NAMALWA (cell line): ENCODE measurements at regions not wholly inside any gene's neighbourhood (a gene's known extent, or its start where the extent isn't known, plus 50 kb on each side); places are given as distances from the start of the nearest gene placed in this dataset.

Experiments
- DNase-seq: peaks from one replicate; pipeline ENCODE4 v3.0.0-alpha.2; 2015; ENCODE audit warnings: low spot score

DNA sequence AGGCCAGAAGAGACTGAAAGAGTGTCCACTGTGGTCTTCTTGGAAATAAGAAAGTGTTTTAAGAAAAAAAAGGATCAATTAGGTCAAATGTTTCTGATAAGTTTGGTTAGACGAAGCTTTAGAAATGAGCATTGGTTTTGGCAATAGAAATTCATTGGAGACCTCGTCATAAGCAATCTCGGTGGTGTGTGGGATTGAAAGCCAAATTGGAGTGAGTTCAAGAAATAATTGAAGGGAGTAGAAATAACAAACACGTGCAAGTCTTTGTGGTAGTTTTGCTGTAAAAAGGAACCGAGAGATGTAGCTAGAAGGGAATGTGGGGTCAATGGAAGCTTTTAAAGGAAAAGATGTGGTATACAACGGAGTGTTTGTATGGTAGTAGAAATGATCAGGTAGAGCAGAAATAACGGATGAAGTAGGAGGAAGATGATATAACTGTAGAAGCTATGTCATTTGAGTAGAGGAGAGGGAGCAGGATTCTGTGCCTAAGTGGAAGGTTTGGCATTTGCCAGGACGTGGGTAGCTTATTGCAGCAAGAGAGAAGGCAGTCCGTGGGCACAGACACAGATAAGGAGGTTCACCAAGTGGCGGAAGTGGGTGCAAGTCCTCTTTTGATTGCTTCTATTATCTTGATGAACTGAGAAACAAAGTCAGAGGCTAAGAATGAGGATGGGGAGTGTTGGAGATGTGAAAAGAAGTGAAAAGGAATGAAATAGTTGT lies 146.2 kb downstream of the DACT1 start:
- DNase-seq: no peak

GRCh38 chr14:58784931-58785330 lies 147.2 kb downstream of the DACT1 start:
- no peak for DNase-seq

- DNase-seq: no peak
Observed at GRCh38 chr14:58785701-58786100, 147.9 kb downstream of the DACT1 start.

- DNase-seq: no peak
Observed at GRCh38 chr14:58787592-58787991, 149.8 kb downstream of the DACT1 start.

DNA sequence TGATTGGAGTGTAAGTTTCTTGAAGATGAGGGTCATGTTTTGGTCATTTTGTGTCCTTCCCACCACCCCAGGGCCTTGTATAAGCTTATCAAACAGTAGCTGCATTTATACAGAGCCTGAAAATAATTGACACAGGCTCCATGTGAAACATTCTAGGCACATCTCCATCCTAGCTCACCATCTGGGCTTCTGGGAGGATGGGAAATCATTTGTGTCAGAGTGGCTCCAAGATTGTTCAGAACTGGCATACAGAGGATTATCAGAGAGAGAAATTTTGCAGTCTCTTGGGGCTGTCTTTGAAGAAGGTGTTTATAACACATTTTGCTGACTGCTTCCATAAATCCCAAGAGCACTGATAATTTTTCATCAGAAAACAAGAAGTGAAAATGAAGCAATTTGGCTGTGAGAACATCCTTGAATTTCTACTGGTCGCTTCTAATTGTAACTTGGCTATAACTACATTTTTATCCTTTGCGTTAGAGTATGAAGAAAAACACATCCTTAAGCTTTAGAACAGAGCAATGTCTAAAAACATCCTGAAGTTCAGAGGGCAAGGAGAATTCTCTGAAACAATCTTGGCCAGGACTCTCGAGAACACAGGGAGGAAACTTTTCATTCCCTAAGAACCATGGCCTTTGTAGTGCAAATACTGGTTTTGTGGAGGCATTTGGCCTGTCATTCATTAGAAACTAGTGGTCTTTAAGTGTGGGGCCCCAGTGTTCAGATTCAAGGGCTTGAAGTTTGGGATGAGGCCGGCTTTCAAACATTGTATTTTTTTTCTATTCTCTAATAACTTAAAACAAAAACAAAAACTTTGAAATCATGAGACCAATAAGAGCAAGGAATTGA lies 151.1 kb downstream of the DACT1 start:
- DNase-seq: no peak

- no peak for DNase-seq
Observed at GRCh38 chr14:58789736-58790135, 152.0 kb downstream of the DACT1 start.

- DNase-seq: no peak
Observed at GRCh38 chr14:58792416-58792815, 154.7 kb downstream of the DACT1 start.

- no peak for DNase-seq
Observed at GRCh38 chr14:58793131-58793740, 155.5 kb downstream of the DACT1 start.

GRCh38 chr14:58794993-58795762 lies 157.4 kb downstream of the DACT1 start:
- no peak for DNase-seq

- DNase-seq: no peak
Observed at GRCh38 chr14:58796242-58797009, 158.7 kb downstream of the DACT1 start.

DNA sequence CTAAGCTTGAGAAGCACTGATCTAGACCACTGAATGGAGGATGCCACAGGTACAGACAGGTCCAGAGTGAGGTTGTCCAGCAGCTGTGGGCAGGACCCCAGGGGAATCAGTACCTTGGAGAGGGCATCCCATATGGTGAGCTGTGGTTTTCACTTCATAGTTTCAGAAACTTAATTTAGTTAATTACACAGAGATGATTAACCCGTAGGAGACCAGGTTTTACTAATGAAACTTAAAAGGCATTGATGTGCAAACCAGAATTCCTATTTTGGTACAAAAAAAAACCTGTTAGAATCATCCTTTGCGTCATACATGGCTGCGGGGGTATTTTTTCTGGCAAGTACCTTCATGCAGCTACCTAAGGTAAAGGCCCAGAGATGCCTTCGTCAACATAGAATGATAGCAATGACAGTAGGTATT lies 159.3 kb downstream of the DACT1 start:
- DNase-seq: no peak

- no peak for DNase-seq
Observed at GRCh38 chr14:58798173-58798572, 160.4 kb downstream of the DACT1 start.

DNA sequence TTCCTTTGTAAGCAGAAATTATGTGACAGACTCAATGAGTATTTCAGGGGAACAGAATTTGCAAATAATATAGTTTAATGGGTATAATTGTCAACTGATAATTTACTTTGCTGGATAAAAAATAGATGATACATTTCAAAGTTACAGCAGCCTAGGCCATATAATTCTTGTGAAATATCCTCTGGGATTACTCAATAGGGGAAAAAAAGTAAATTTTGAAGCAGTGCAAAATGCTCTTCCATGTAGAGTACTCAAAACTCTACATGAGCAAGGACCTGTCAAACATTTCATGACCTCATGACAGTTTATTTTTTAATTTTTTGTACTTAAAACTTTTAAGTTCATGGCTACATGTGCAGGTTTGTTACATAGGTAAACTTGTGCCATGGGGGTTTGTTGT lies 163.3 kb downstream of the DACT1 start:
- no peak for DNase-seq

GRCh38 chr14:58805057-58805456 lies 167.3 kb downstream of the DACT1 start:
- DNase-seq: no peak

DNA sequence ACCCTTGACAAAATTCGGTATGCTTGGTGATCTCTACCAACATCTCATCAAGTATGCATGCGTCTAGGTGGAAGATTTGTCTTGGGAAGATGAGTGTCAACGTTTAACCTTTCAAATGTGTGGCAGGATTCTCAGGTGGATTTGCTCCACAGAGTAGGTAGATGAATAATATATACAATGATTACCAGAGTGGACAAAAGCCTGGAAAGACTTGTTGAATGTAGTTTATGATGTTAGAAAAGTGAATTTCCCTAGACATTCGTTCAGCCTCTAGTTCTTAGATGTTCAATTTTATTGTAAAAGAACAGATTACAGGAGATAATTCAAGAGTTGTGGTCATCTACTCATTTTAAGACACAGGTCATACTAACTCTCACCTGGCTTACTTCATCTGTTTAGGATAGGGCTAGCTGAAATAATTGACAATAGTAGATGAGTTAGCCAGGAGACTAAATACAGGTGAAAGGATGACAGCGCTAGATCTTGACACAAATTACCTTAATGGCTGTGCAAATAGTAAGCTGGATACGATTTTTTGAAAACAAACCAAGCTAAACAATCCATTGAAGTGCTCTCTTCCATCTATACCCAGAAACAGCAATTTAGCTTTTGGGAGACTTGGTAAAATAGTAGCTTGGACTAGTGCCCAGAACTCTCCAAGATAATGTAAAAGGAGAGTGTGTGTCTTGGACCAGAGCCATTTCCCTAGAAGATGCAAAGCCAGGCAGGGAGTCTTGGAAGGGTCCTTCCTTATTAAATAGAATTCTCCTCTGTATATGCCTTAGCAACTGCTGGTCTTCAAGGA lies 168.0 kb downstream of the DACT1 start:
- DNase-seq: no peak

GRCh38 chr14:58807191-58807590 lies 169.4 kb downstream of the DACT1 start:
- no peak for DNase-seq

DNA sequence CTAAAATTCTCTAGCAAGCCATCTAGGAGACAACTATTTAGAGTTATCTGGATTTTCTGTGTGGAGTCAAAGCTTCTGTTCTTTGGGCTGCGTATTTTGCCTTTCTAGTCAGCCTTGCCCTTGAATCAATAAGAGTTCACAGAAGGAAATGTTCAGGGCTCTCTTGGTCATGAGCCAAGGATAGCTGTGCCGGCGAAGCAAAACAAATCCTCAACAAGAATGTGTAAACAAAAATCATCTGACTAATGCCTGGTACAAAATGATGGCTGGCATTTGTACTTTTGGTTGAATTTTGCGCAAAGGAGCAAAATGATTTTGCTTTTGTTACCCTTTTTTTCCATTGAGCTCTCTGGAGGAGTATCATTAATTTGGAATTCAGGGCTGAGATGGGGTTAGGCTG lies 171.1 kb downstream of the DACT1 start:
- no peak for DNase-seq

- no peak for DNase-seq
Observed at GRCh38 chr14:58809520-58809919, 171.8 kb downstream of the DACT1 start.

DNA sequence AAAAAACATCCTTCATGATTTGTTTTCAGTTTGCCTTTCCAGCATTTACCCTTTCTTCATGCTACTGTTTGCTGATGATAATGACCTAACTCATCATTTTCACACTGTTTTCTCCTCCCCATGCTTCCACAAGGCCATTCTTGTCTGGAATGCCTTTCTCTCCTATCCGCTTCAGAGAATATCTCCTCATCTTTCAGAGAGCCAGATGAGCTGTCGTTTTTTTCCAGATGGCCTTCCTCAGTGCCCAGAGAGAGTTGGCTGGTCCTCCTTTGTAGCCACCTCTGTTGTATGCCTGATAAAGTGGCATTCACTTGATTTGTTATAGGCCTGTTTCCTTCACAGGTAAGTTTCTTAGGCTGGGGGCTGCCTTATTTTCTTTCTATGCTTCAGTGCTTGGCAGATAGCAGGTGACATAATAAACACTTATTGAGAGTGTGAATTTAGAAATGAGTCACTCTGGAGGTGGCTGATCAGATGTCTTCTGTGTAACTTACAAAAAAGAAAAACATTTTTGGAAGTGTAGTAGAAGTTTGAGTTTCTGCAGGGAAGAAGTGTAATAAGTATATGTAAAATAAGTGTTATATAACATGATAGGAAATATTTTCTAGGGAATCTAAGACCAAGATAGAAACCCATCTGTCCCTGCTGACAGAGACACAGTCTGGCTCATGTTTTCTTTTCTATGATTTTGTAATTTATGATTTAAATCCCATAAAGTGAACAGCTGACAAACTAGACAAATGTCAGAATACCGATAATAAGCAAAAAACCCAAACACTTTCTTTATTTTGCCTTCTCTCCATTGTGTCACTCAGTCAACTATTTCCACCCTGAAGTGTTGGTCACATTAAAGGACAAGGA lies 174.5 kb downstream of the DACT1 start:
- no peak for DNase-seq

GRCh38 chr14:58813745-58814144 lies 176.0 kb downstream of the DACT1 start:
- no peak for DNase-seq
